ENCODE measurements at regions not wholly inside any gene's neighbourhood (a gene's known extent, or its start where the extent isn't known, plus 50 kb on each side); places are given as distances from the start of the nearest gene placed in this dataset.

GRCh38 chr4:35300996-35301774 is 943.1 kb downstream of the ARAP2 start:
- H3K4me3 ChIP-seq (ENCODE audit: low read depth in 1 of 2, low read length in 2 of 2) = no peak overlapping the region
- H3K27ac ChIP-seq (ENCODE audit: low read depth, low read length) = no peak overlapping the region
- H3K9ac ChIP-seq (ENCODE audit: low read length) = no peak overlapping the region
- H3K36me3 ChIP-seq (ENCODE audit: insufficient read depth, low read length) = no peaks in the 10 kb centered on the region
- no peaks in the 10 kb centered on the region for H3K4me1 ChIP-seq (ENCODE audit: insufficient read depth, low read length)
- no peaks in the 10 kb centered on the region for H3K9me3 ChIP-seq (ENCODE audit: low read length)
- H3K27me3 ChIP-seq (ENCODE audit: control insufficient read depth in 1 of 2, insufficient read depth in 2 of 2, low read length in 2 of 2) = no peaks in the 10 kb centered on the region

- Histone ChIP-seq H3K4me3 (ENCODE audit: low read depth in 1 of 2, low read length in 2 of 2) (no peak overlapping the region), H3K9ac (ENCODE audit: low read length) (no peak overlapping the region), H3K36me3 (ENCODE audit: insufficient read depth, low read length) (no peaks in the 10 kb centered on the region), H3K27me3 (ENCODE audit: control insufficient read depth in 1 of 2, insufficient read depth in 2 of 2, low read length in 2 of 2) (no peaks in the 10 kb centered on the region), H3K9me3 (ENCODE audit: low read length) (no peaks in the 10 kb centered on the region), H3K27ac (ENCODE audit: low read depth, low read length) (no peak overlapping the region), H3K4me1 (ENCODE audit: insufficient read depth, low read length) (no peaks in the 10 kb centered on the region)
Measured at GRCh38 chr4:35315419-35315818, 928.9 kb downstream of the ARAP2 start.

- Histone ChIP-seq H3K4me3 (ENCODE audit: low read depth in 1 of 2, low read length in 2 of 2) (no peak overlapping the region), H3K36me3 (ENCODE audit: insufficient read depth, low read length) (no peaks in the 10 kb centered on the region), H3K9me3 (ENCODE audit: low read length) (no peaks in the 10 kb centered on the region), H3K4me1 (ENCODE audit: insufficient read depth, low read length) (no peaks in the 10 kb centered on the region), H3K9ac (ENCODE audit: low read length) (no peak overlapping the region), H3K27ac (ENCODE audit: low read depth, low read length) (no peak overlapping the region), H3K27me3 (ENCODE audit: control insufficient read depth in 1 of 2, insufficient read depth in 2 of 2, low read length in 2 of 2) (no peaks in the 10 kb centered on the region)
Measured at GRCh38 chr4:35325908-35326453, 918.3 kb downstream of the ARAP2 start.

- no peak overlapping the region for H3K4me3 ChIP-seq (ENCODE audit: low read depth in 1 of 2, low read length in 2 of 2)
Measured at GRCh38 chr4:35342833-35343232, 901.5 kb downstream of the ARAP2 start.

GRCh38 chr4:35347276-35347675 is 897.0 kb downstream of the ARAP2 start:
- H3K4me3 ChIP-seq (ENCODE audit: low read depth in 1 of 2, low read length in 2 of 2) = no peak overlapping the region
- no peaks in the 10 kb centered on the region for H3K27me3 ChIP-seq (ENCODE audit: control insufficient read depth in 1 of 2, insufficient read depth in 2 of 2, low read length in 2 of 2)
- H3K27ac ChIP-seq (ENCODE audit: low read depth, low read length) = no peak overlapping the region
- no peaks in the 10 kb centered on the region for H3K36me3 ChIP-seq (ENCODE audit: insufficient read depth, low read length)
- H3K9ac ChIP-seq (ENCODE audit: low read length) = no peak overlapping the region
- H3K4me1 ChIP-seq (ENCODE audit: insufficient read depth, low read length) = no peaks in the 10 kb centered on the region
- H3K9me3 ChIP-seq (ENCODE audit: low read length) = no peaks in the 10 kb centered on the region

More at GRCh38 chr4:35342833-35343232, 901.5 kb downstream of the ARAP2 start:
- Histone ChIP-seq H3K9me3 (ENCODE audit: low read length) (no peaks in the 10 kb centered on the region), H3K27ac (ENCODE audit: low read depth, low read length) (no peak overlapping the region), H3K36me3 (ENCODE audit: insufficient read depth, low read length) (no peaks in the 10 kb centered on the region), H3K27me3 (ENCODE audit: control insufficient read depth in 1 of 2, insufficient read depth in 2 of 2, low read length in 2 of 2) (no peaks in the 10 kb centered on the region), H3K4me1 (ENCODE audit: insufficient read depth, low read length) (no peaks in the 10 kb centered on the region), H3K9ac (ENCODE audit: low read length) (no peak overlapping the region)

GRCh38 chr4:35358001-35358584 is 886.2 kb downstream of the ARAP2 start:
- no peak overlapping the region for H3K9ac ChIP-seq (ENCODE audit: low read length)
- H3K36me3 ChIP-seq (ENCODE audit: insufficient read depth, low read length) = no peaks in the 10 kb centered on the region
- no peaks in the 10 kb centered on the region for H3K27me3 ChIP-seq (ENCODE audit: control insufficient read depth in 1 of 2, insufficient read depth in 2 of 2, low read length in 2 of 2)
- no peak overlapping the region for H3K4me3 ChIP-seq (ENCODE audit: low read depth in 1 of 2, low read length in 2 of 2)
- H3K4me1 ChIP-seq (ENCODE audit: insufficient read depth, low read length) = no peaks in the 10 kb centered on the region
- H3K27ac ChIP-seq (ENCODE audit: low read depth, low read length) = no peak overlapping the region
- no peaks in the 10 kb centered on the region for H3K9me3 ChIP-seq (ENCODE audit: low read length)

GRCh38 chr4:35364321-35364870 is 879.9 kb downstream of the ARAP2 start:
- Histone ChIP-seq H3K9ac (ENCODE audit: low read length) (no peak overlapping the region), H3K27me3 (ENCODE audit: control insufficient read depth in 1 of 2, insufficient read depth in 2 of 2, low read length in 2 of 2) (no peaks in the 10 kb centered on the region), H3K36me3 (ENCODE audit: insufficient read depth, low read length) (no peaks in the 10 kb centered on the region), H3K27ac (ENCODE audit: low read depth, low read length) (no peak overlapping the region), H3K4me1 (ENCODE audit: insufficient read depth, low read length) (no peaks in the 10 kb centered on the region), H3K4me3 (ENCODE audit: low read depth in 1 of 2, low read length in 2 of 2) (no peak overlapping the region), H3K9me3 (ENCODE audit: low read length) (no peaks in the 10 kb centered on the region)

- Histone ChIP-seq H3K27ac (ENCODE audit: low read depth, low read length) (no peak overlapping the region), H3K27me3 (ENCODE audit: control insufficient read depth in 1 of 2, insufficient read depth in 2 of 2, low read length in 2 of 2) (no peaks in the 10 kb centered on the region), H3K36me3 (ENCODE audit: insufficient read depth, low read length) (no peaks in the 10 kb centered on the region), H3K9me3 (ENCODE audit: low read length) (no peaks in the 10 kb centered on the region), H3K4me1 (ENCODE audit: insufficient read depth, low read length) (no peaks in the 10 kb centered on the region), H3K9ac (ENCODE audit: low read length) (no peak overlapping the region), H3K4me3 (ENCODE audit: low read depth in 1 of 2, low read length in 2 of 2) (no peak overlapping the region)
Measured at GRCh38 chr4:35365186-35365585, 879.1 kb downstream of the ARAP2 start.

- H3K4me1 ChIP-seq (ENCODE audit: insufficient read depth, low read length) = no peaks in the 10 kb centered on the region
Measured at GRCh38 chr4:35399912-35400311, 844.4 kb downstream of the ARAP2 start.

GRCh38 chr4:35423104-35423503 is 821.2 kb downstream of the ARAP2 start:
- Histone ChIP-seq H3K27me3 (ENCODE audit: control insufficient read depth in 1 of 2, insufficient read depth in 2 of 2, low read length in 2 of 2) (no peaks in the 10 kb centered on the region), H3K4me1 (ENCODE audit: insufficient read depth, low read length) (no peaks in the 10 kb centered on the region)

More at GRCh38 chr4:35399912-35400311, 844.4 kb downstream of the ARAP2 start:
- no peaks in the 10 kb centered on the region for H3K36me3 ChIP-seq (ENCODE audit: insufficient read depth, low read length)
- no peak overlapping the region for H3K9ac ChIP-seq (ENCODE audit: low read length)
- no peak overlapping the region for H3K27ac ChIP-seq (ENCODE audit: low read depth, low read length)
- H3K9me3 ChIP-seq (ENCODE audit: low read length) = no peaks in the 10 kb centered on the region
- no peaks in the 10 kb centered on the region for H3K27me3 ChIP-seq (ENCODE audit: control insufficient read depth in 1 of 2, insufficient read depth in 2 of 2, low read length in 2 of 2)
- H3K4me3 ChIP-seq (ENCODE audit: low read depth in 1 of 2, low read length in 2 of 2) = no peak overlapping the region

GRCh38 chr4:35447474-35447873 is 796.8 kb downstream of the ARAP2 start:
- H3K9ac ChIP-seq (ENCODE audit: low read length) = no peak overlapping the region
- no peaks in the 10 kb centered on the region for H3K9me3 ChIP-seq (ENCODE audit: low read length)
- H3K36me3 ChIP-seq (ENCODE audit: insufficient read depth, low read length) = no peaks in the 10 kb centered on the region
- no peaks in the 10 kb centered on the region for H3K27me3 ChIP-seq (ENCODE audit: control insufficient read depth in 1 of 2, insufficient read depth in 2 of 2, low read length in 2 of 2)
- H3K27ac ChIP-seq (ENCODE audit: low read depth, low read length) = no peak overlapping the region
- no peak overlapping the region for H3K4me3 ChIP-seq (ENCODE audit: low read depth in 1 of 2, low read length in 2 of 2)
- H3K4me1 ChIP-seq (ENCODE audit: insufficient read depth, low read length) = no peaks in the 10 kb centered on the region

More at GRCh38 chr4:35423104-35423503, 821.2 kb downstream of the ARAP2 start:
- no peaks in the 10 kb centered on the region for H3K9me3 ChIP-seq (ENCODE audit: low read length)
- H3K27ac ChIP-seq (ENCODE audit: low read depth, low read length) = no peak overlapping the region
- no peaks in the 10 kb centered on the region for H3K36me3 ChIP-seq (ENCODE audit: insufficient read depth, low read length)
- no peak overlapping the region for H3K4me3 ChIP-seq (ENCODE audit: low read depth in 1 of 2, low read length in 2 of 2)
- no peak overlapping the region for H3K9ac ChIP-seq (ENCODE audit: low read length)
